Stimulated activated CD8-positive, alpha-beta memory T cell treated with anti-CD3 and anti-CD28 coated beads, Interleukin-12 subunit alpha, Interleukin-12 subunit beta, amount 100 ng/mL, for 24 hours (primary cell): ENCODE measurements at regions not wholly inside any gene's neighbourhood (a gene's known extent, or its start where the extent isn't known, plus 50 kb on each side); places are given as distances from the start of the nearest gene placed in this dataset.
"Not testable (repeated sequence)": the region's sequence is repeated elsewhere in the genome, so short reads cannot be mapped to it uniquely, and the experiment has no call there.

Source experiments
- DNase-seq: peaks from one replicate; pipeline ENCODE4 v3.0.0-alpha.2; 2020; ENCODE audit errors: extremely low read depth

- DNase-seq: no peak
Measured at GRCh38 chr2:54065411-54065810, 50.0 kb upstream of the ACYP2 start.

GRCh38 chr2:54063967-54064535 lies 51.4 kb upstream of the ACYP2 start:
- no peak for DNase-seq

- no peak for DNase-seq
Measured at GRCh38 chr2:54062401-54062800, 53.0 kb upstream of the ACYP2 start.

GRCh38 chr2:54061272-54061671 lies 54.1 kb upstream of the ACYP2 start:
- DNase-seq: no peak

GRCh38 chr2:54059986-54060385 lies 55.4 kb upstream of the ACYP2 start:
- DNase-seq: no peak

- DNase-seq: no peak
Measured at GRCh38 chr2:54059504-54059903, 55.9 kb upstream of the ACYP2 start.

GRCh38 chr2:54058449-54058848 lies 57.0 kb upstream of the ACYP2 start:
- no peak for DNase-seq

- DNase-seq: no peak
Measured at GRCh38 chr2:54054774-54055173, 60.6 kb upstream of the ACYP2 start.

GRCh38 chr2:54054271-54054670 lies 61.1 kb upstream of the ACYP2 start:
- DNase-seq: no peak

- no peak for DNase-seq
Measured at GRCh38 chr2:54053830-54054229, 61.6 kb upstream of the ACYP2 start.

GRCh38 chr2:54052825-54053718 lies 62.3 kb upstream of the ACYP2 start:
- DNase-seq: no peak

GRCh38 chr2:54050445-54050844 lies 65.0 kb upstream of the ACYP2 start:
- DNase-seq: no peak

GRCh38 chr2:54049365-54049764 lies 66.0 kb upstream of the ACYP2 start:
- no peak for DNase-seq

GRCh38 chr2:54048896-54049295 lies 66.5 kb upstream of the ACYP2 start:
- DNase-seq: not testable (repeated sequence)

GRCh38 chr2:54048117-54048785 lies 67.2 kb upstream of the ACYP2 start:
- no peak for DNase-seq

GRCh38 chr2:54047658-54048057 lies 67.8 kb upstream of the ACYP2 start:
- no peak for DNase-seq

- DNase-seq: no peak
Measured at GRCh38 chr2:54047091-54047490, 68.3 kb upstream of the ACYP2 start.

GRCh38 chr2:54042897-54043620 lies 72.3 kb upstream of the PSME4 start:
- no peak for DNase-seq

- DNase-seq: no peak
Measured at GRCh38 chr2:54042341-54042740, 71.5 kb upstream of the PSME4 start.

GRCh38 chr2:54041135-54041534 lies 70.3 kb upstream of the PSME4 start:
- peak; percentile 42 for DNase-seq

GRCh38 chr2:54040685-54041084 lies 69.9 kb upstream of the PSME4 start:
- DNase-seq: no peak

GRCh38 chr2:54040250-54040649 lies 69.5 kb upstream of the PSME4 start:
- no peak for DNase-seq
